ENCODE measurements at regions not wholly inside any gene's neighbourhood (a gene's known extent, or its start where the extent isn't known, plus 50 kb on each side); places are given as distances from the start of the nearest gene placed in this dataset.

- Histone ChIP-seq H3T11ph (ENCODE audit: low read length) (no peak overlapping the region), H2BK120ac (ENCODE audit: low read depth, low read length, poor library complexity, severe bottlenecking) (no peak overlapping the region), H3K4me1 (ENCODE audit: insufficient read depth, low read length) (no peaks in the 10 kb centered on the region), H3K9ac (ENCODE audit: extremely low read depth, insufficient read length, low read length) (no peak overlapping the region), H3K56ac (ENCODE audit: insufficient read length, low read depth, low read length) (no peak overlapping the region), H3K27me3 (ENCODE audit: insufficient read depth, low read length) (no peaks in the 10 kb centered on the region), H3K14ac (ENCODE audit: insufficient read depth, low read length) (no peak overlapping the region), H3K4ac (ENCODE audit: low read depth, low read length) (no peak overlapping the region), H4K8ac (replicated peaks; ENCODE audit: insufficient read length, low read depth, low read length) (no peak overlapping the region), H2BK12ac (ENCODE audit: insufficient read length, low read depth, low read length) (no peak overlapping the region), H2BK5ac (ENCODE audit: insufficient read length, low read length) (no peak overlapping the region), H3K18ac (ENCODE audit: insufficient read length, low read depth, low read length) (no peak overlapping the region), H4K20me1 (ENCODE audit: control insufficient read depth, insufficient read depth, insufficient read length) (no peaks in the 10 kb centered on the region), H3K23me2 (ENCODE audit: insufficient read length, low read depth, low read length, poor library complexity, severe bottlenecking) (no peaks in the 10 kb centered on the region), H4K5ac (ENCODE audit: insufficient read length, low read depth, low read length) (no peak overlapping the region), H3K9me3 (ENCODE audit: control insufficient read depth, low read depth, low read length) (no peaks in the 10 kb centered on the region), H3K27ac (ENCODE audit: insufficient read length, low read depth, low read length) (no peak overlapping the region), H3K23ac (ENCODE audit: insufficient read length, low read depth, low read length) (no peak overlapping the region), H2AFZ (ENCODE audit: low read length) (no peak overlapping the region), H3K79me2 (ENCODE audit: insufficient read depth, low read length) (no peaks in the 10 kb centered on the region), H4K91ac (ENCODE audit: insufficient read length, low read depth, low read length) (no peak overlapping the region), H2BK15ac (ENCODE audit: low read depth, low read length) (no peak overlapping the region), H2BK20ac (ENCODE audit: low read depth, low read length, poor library complexity, severe bottlenecking) (no peak overlapping the region), H2AK5ac (ENCODE audit: insufficient read length, low read length) (no peak overlapping the region), H3K79me1 (ENCODE audit: insufficient read depth, low read depth, low read length, poor library complexity, severe bottlenecking) (no peaks in the 10 kb centered on the region), H3K4me2 (ENCODE audit: insufficient read depth, insufficient read length, low read length) (no peak overlapping the region)
- Mint-ChIP-seq H3K27me3 (ENCODE audit: low read depth) (no peaks in the 10 kb centered on the region), H3K9me3 (peaks cover 11 to 16% of the 10 kb centered on the region in 2 experiments; a peak in 4 of 5 replicates), H3K27ac (no peak overlapping the region), H3K4me3 (no peak overlapping the region), H3K4me1 (peaks cover 9 to 12% of the 10 kb centered on the region in 2 experiments), H3K36me3 (ENCODE audit: insufficient read depth in 1 of 3, low read depth in 3 of 3) (peaks cover 5 to 18% (median 9%) of the 10 kb centered on the region in 3 experiments; a peak in 6 of 7 replicates)
- no peak for TF ChIP-seq CTCF (conservative IDR thresholded peaks at IDR 0.05)
- DNase-seq = no peak
Measured at GRCh38 chr5:124182133-124182532, 564.3 kb downstream of the ZNF608 start.
